Activated CD4-positive, alpha-beta T cell treated with anti-CD3 and anti-CD28 coated beads for 36 hours (primary cell): ENCODE measurements at regions not wholly inside any gene's neighbourhood (a gene's known extent, or its start where the extent isn't known, plus 50 kb on each side); places are given as distances from the start of the nearest gene placed in this dataset.
"Not testable (repeated sequence)": the region's sequence is repeated elsewhere in the genome, so short reads cannot be mapped to it uniquely, and the experiment has no call there.

Experiments used
- ATAC-seq: fragments of 200-7000 bp; cut with Tn5 transposase; one replicate; pipeline ENCODE4 v1.10.0; 2021; ENCODE audit warnings: mild to moderate bottlenecking, moderate library complexity
- CTCF ChIA-PET: fragments of 350-600 bp; sonication (Branson Sonifier 250); formaldehyde crosslinking; loops from one replicate; lab custom pipeline; 2021; ENCODE audit warnings: antibody characterized with exemption; lab: Charles Lee
- POLR2A ChIA-PET: fragments of 350-600 bp; sonication (Branson Sonifier 250); formaldehyde crosslinking; loops from one replicate; lab custom pipeline; 2021; ENCODE audit warnings: antibody characterized with exemption, inconsistent platforms; lab: Charles Lee
- DNase-seq: peaks from one replicate; pipeline ENCODE4 v3.0.0-alpha.2; 2020
- H3K27ac Mint-ChIP-seq: one replicate; pipeline ENCODE4 v1.8.0; 2021; ENCODE audit warnings: mixed read lengths
- H3K27me3 Mint-ChIP-seq: one replicate; pipeline ENCODE4 v1.8.0; 2021; ENCODE audit warnings: mixed read lengths
- H3K36me3 Mint-ChIP-seq: one replicate; pipeline ENCODE4 v1.8.0; 2021; ENCODE audit warnings: low read depth, mixed read lengths
- H3K4me1 Mint-ChIP-seq: one replicate; pipeline ENCODE4 v1.8.0; 2021; ENCODE audit warnings: mixed read lengths
- H3K4me3 Mint-ChIP-seq: one replicate; pipeline ENCODE4 v1.8.0; 2021; ENCODE audit warnings: mild to moderate bottlenecking, moderate library complexity, mixed read lengths
- H3K9me3 Mint-ChIP-seq: one replicate; pipeline ENCODE4 v1.8.0; 2021; ENCODE audit warnings: low read depth, mixed read lengths
- intact Hi-C, 2 experiments: fragments of 100-400 bp; cut with DNase I in 1 of 2; cut with micrococcal nuclease in 1 of 2; formaldehyde crosslinking; loops; one replicate each; pipeline versions ENCODE4 v1.14.2 to v1.15.1; 2022 to 2024; cut with DNase I, micrococcal nuclease

DNA sequence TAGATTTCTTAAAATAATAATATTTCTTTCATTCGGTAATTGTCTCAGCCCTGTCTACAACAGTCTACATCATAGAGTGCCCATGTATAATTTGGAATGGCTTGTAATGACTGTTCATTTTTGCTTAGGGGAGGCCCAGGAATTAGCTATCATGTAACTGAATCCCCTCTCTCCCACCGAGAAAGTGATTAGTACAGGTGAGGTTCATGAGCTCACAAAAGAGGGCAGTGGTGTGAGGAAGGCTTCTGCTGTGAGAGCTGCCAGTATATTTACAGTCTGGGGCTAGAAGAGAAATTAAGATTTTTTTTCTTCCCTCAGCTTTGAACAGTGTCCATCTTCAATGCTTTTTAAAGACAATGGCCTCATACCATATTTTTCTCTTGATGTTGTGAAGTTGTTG lies 340.7 kb downstream of the ADGRL2 start:
- intact Hi-C loops = no loop called here
- Mint-ChIP-seq H3K36me3 (no peaks in the 10 kb centered on the region), H3K4me3 (no peak overlapping the region), H3K27me3 (no peaks in the 10 kb centered on the region), H3K4me1 (no peaks in the 10 kb centered on the region), H3K9me3 (peaks cover 5% of the 10 kb centered on the region), H3K27ac (no peak overlapping the region)
- ATAC-seq (no peak), DNase-seq (no peak)
- POLR2A ChIA-PET = interaction anchor here (0.7 kb wide), 1 partner anchor 61 kb away, joined by 3 read pairs; no protein-coding TSS in a partner anchor
- CTCF ChIA-PET = interaction anchor here (0.6 to 1.3 kb wide), 3 partner anchors 15 to 265 kb away, joined by 3 to 4 read pairs (median 4); no protein-coding TSS in a partner anchor

- Mint-ChIP-seq H3K9me3 (peaks cover 5% of the 10 kb centered on the region), H3K36me3 (no peaks in the 10 kb centered on the region), H3K4me3 (no peak overlapping the region), H3K27ac (no peak overlapping the region), H3K27me3 (no peaks in the 10 kb centered on the region), H3K4me1 (no peaks in the 10 kb centered on the region)
- intact Hi-C loops = no loop called here
- CTCF ChIA-PET = no interaction called here
- ATAC-seq = no peak
- no peak for DNase-seq
- POLR2A ChIA-PET = no interaction called here
Measured at GRCh38 chr1:82139751-82140468, 339.2 kb downstream of the ADGRL2 start.

DNA sequence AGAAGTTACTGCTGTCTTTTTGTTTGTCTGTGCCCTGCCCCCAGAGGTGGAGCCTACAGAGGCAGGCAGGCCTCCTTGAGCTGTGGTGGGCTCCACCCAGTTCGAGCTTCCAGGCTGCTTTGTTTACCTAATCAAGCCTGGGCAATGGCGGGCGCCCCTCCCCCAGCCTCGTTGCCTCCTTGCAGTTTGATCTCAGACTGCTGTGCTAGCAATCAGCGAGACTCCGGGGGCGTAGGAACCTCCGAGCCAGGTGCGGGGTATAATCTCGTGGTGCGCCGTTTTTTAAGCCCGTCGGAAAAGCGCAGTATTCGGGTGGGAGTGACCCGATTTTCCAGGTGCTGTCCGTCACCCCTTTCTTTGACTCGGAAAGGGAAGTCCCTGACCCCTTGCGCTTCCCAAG lies 335.6 kb downstream of the ADGRL2 start:
- POLR2A ChIA-PET, H3K9me3 Mint-ChIP-seq, ATAC-seq, intact Hi-C loops, CTCF ChIA-PET, H3K36me3 Mint-ChIP-seq, H3K4me1 Mint-ChIP-seq, H3K27me3 Mint-ChIP-seq, DNase-seq, H3K27ac Mint-ChIP-seq, H3K4me3 Mint-ChIP-seq: not testable (repeated sequence)

GRCh38 chr1:82125866-82126265 lies 325.1 kb downstream of the ADGRL2 start:
- Mint-ChIP-seq H3K4me1 (no peaks in the 10 kb centered on the region), H3K4me3 (no peak overlapping the region), H3K36me3 (no peaks in the 10 kb centered on the region), H3K27me3 (no peaks in the 10 kb centered on the region), H3K27ac (no peak overlapping the region), H3K9me3 (no peaks in the 10 kb centered on the region)
- no peak for ATAC-seq
- no peak for DNase-seq
- intact Hi-C loops = no loop called here
- ChIA-PET CTCF (interaction anchor here (0.7 kb wide), 1 partner anchor 188 kb away, joined by 3 read pairs; no protein-coding TSS in a partner anchor), POLR2A (no interaction called here)

DNA sequence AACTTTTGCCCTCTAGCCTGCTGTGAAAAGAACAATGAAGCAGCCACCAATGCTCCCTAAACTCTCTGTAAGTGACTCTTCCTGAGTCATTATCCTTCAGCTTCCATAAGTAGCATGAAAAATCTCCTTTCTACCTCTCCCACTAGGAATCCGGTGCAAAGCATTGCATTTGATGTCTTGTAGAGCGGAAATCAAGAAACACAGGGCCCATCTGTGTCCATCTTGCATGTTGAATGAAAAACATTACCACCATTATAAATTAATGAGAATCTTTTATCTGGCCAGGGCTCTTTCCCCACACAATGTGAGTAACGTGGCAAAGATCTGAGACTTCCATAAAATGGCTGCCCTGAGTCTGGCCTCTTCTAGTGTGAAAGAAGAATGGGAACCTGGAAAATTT lies 324.4 kb downstream of the ADGRL2 start:
- H3K4me1 Mint-ChIP-seq = no peaks in the 10 kb centered on the region
- H3K36me3 Mint-ChIP-seq = no peaks in the 10 kb centered on the region
- ChIA-PET POLR2A (no interaction called here), CTCF (interaction anchor here (0.7 kb wide), 1 partner anchor 189 kb away, joined by 3 read pairs; no protein-coding TSS in a partner anchor)
- intact Hi-C loops = no loop called here
- no peak overlapping the region for H3K4me3 Mint-ChIP-seq
- ATAC-seq = no peak
- no peaks in the 10 kb centered on the region for H3K9me3 Mint-ChIP-seq
- DNase-seq = no peak
- no peak overlapping the region for H3K27ac Mint-ChIP-seq
- no peaks in the 10 kb centered on the region for H3K27me3 Mint-ChIP-seq

DNA sequence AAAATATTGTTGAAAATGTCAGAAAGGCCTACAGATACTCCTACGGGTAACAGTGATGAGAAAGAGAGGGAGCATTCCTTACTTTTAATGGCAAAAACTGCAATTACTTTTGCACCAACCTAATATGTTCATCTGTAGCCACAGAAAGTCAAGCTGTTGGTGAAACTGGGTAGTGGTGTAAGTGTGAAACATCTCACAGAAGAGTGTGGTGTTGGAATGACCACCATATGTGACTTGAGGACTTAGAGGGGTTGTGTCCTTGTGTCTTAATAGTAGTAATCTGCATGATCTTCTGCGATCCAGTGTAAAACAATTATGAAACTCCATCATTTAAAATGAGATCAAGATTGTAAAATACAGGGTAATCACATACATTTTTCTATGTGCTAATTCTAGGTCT lies 320.7 kb downstream of the ADGRL2 start:
- Mint-ChIP-seq H3K4me1 (no peaks in the 10 kb centered on the region), H3K9me3 (no peaks in the 10 kb centered on the region), H3K4me3 (no peak overlapping the region), H3K27me3 (no peaks in the 10 kb centered on the region), H3K27ac (no peak overlapping the region), H3K36me3 (no peaks in the 10 kb centered on the region)
- DNase-seq (no peak), ATAC-seq (no peak)
- intact Hi-C loops = no loop called here
- ChIA-PET CTCF (no interaction called here), POLR2A (no interaction called here)

DNA sequence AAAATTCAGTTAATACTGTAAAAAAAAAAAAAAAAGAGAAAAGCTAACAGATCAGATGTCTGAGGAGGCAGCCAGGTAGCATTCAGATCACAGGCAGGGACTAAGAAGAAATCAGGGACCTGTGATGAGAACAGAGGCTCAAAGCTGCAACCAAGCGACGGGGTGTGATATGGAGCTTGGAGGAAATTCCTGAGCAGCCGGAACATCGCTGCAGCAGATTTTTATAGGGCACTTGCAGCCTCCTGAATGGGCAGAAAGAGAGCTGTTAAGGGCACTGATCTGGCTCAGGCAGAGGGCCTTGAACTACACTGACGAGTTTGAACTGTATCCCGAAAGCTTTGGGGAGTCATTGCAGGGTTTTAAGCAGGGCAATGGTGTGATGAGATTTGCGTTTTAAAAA lies 315.4 kb downstream of the ADGRL2 start:
- POLR2A ChIA-PET = no interaction called here
- H3K4me1 Mint-ChIP-seq = no peaks in the 10 kb centered on the region

DNA sequence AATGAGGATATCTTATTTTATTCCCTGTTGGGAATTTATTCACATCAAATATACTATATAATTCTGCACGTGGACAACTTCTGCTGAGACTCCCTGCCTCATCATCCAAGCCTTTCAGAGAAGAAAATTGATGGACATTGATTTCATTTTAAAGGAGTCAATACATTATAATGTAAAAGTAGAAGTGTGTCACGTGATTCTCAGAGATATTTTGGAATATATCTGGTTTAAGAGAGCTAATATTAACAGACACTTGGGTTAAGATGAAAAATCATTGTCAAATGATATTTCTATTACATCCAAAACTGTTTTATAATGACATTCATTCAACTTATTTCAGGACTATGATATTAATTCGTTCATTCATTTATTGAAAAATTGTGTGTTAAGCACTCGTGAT lies 314.2 kb downstream of the ADGRL2 start:
- no peak overlapping the region for H3K4me3 Mint-ChIP-seq
- H3K27ac Mint-ChIP-seq = no peak overlapping the region
- intact Hi-C loops = no loop called here
- H3K27me3 Mint-ChIP-seq = no peaks in the 10 kb centered on the region
- H3K36me3 Mint-ChIP-seq = no peaks in the 10 kb centered on the region
- ATAC-seq (no peak), DNase-seq (no peak)
- H3K9me3 Mint-ChIP-seq = no peaks in the 10 kb centered on the region
- ChIA-PET CTCF (no interaction called here), POLR2A (no interaction called here)
- H3K4me1 Mint-ChIP-seq = no peaks in the 10 kb centered on the region

More for the DNA sequence above, 315.4 kb downstream of the ADGRL2 start:
- Mint-ChIP-seq H3K27ac (no peak overlapping the region), H3K36me3 (no peaks in the 10 kb centered on the region), H3K4me3 (no peak overlapping the region), H3K9me3 (no peaks in the 10 kb centered on the region), H3K27me3 (no peaks in the 10 kb centered on the region)
- ATAC-seq = no peak
- intact Hi-C loops = no loop called here
- CTCF ChIA-PET = interaction anchor here (0.8 kb wide), 1 partner anchor 789 kb away, joined by 3 read pairs; no protein-coding TSS in a partner anchor
- DNase-seq = no peak

GRCh38 chr1:82110366-82111254 lies 309.9 kb downstream of the ADGRL2 start:
- ATAC-seq (no peak), DNase-seq (no peak)
- Mint-ChIP-seq H3K9me3 (no peaks in the 10 kb centered on the region), H3K4me3 (no peak overlapping the region), H3K36me3 (no peaks in the 10 kb centered on the region), H3K4me1 (no peaks in the 10 kb centered on the region), H3K27ac (no peak overlapping the region), H3K27me3 (no peaks in the 10 kb centered on the region)
- ChIA-PET POLR2A (no interaction called here), CTCF (no interaction called here)
- intact Hi-C loops = no loop called here

DNA sequence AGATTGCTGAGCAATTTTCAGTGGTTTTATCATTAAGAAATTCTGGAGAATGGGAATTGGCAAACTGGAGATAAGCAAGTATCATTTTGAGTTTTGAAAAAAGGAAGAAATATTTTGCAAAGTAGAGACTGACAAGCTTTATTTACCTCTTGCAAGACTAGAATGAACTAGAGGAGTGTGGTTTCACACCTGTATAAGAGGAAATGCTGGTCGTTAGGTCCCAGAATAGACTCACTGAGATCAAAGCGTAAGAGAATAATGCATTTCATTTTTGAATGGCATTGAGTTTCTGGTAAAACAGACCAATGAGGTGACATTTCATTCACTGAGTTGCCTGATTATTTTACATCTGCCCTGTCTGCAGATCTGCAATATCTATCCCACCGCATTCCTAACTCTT lies 308.1 kb downstream of the ADGRL2 start:
- no peaks in the 10 kb centered on the region for H3K4me1 Mint-ChIP-seq
- no peaks in the 10 kb centered on the region for H3K27me3 Mint-ChIP-seq
- intact Hi-C loops = no loop called here
- H3K27ac Mint-ChIP-seq = no peak overlapping the region
- H3K4me3 Mint-ChIP-seq = no peak overlapping the region
- H3K36me3 Mint-ChIP-seq = no peaks in the 10 kb centered on the region
- POLR2A ChIA-PET = no interaction called here
- CTCF ChIA-PET = no interaction called here
- DNase-seq (no peak), ATAC-seq (no peak)
- H3K9me3 Mint-ChIP-seq = no peaks in the 10 kb centered on the region

DNA sequence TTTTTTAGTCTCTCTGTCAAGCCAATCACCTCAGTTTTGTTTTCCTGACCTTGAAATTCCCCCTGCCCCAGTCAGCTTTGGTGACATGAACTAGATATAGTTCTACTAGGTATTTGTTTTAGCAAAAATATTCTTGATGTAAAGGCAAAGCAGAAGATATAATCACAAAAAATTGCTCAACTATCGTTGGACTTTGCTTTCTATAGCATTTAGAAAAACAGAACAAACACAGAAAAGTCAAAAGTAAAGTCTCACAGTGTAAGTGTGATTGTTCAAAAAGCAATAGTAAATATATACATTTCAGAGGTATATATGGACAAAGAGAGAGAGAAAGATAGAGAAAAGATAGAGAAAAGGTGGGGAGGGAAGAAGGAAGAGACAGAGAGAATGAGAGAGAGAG lies 305.9 kb downstream of the ADGRL2 start:
- ChIA-PET CTCF (no interaction called here), POLR2A (no interaction called here)
- ATAC-seq (no peak), DNase-seq (no peak)
- H3K36me3 Mint-ChIP-seq = no peaks in the 10 kb centered on the region
- H3K4me1 Mint-ChIP-seq = no peaks in the 10 kb centered on the region
- no peak overlapping the region for H3K4me3 Mint-ChIP-seq
- no peaks in the 10 kb centered on the region for H3K9me3 Mint-ChIP-seq
- no peak overlapping the region for H3K27ac Mint-ChIP-seq
- no peaks in the 10 kb centered on the region for H3K27me3 Mint-ChIP-seq
- intact Hi-C loops = no loop called here

GRCh38 chr1:82099170-82099569 lies 298.4 kb downstream of the ADGRL2 start:
- no peaks in the 10 kb centered on the region for H3K4me1 Mint-ChIP-seq

More at GRCh38 chr1:82099170-82099569, 298.4 kb downstream of the ADGRL2 start:
- no peak overlapping the region for H3K4me3 Mint-ChIP-seq
- H3K27me3 Mint-ChIP-seq = no peaks in the 10 kb centered on the region
- H3K36me3 Mint-ChIP-seq = no peaks in the 10 kb centered on the region
- ChIA-PET POLR2A (no interaction called here), CTCF (interaction anchor here (1.7 kb wide), 1 partner anchor 10 kb away, joined by 4 read pairs; no protein-coding TSS in a partner anchor)
- intact Hi-C loops = no loop called here
- ATAC-seq (no peak), DNase-seq (no peak)
- no peaks in the 10 kb centered on the region for H3K9me3 Mint-ChIP-seq
- H3K27ac Mint-ChIP-seq = no peak overlapping the region
